ENCODE measurements at regions not wholly inside any gene's neighbourhood (a gene's known extent, or its start where the extent isn't known, plus 50 kb on each side); places are given as distances from the start of the nearest gene placed in this dataset.
"Not testable (repeated sequence)": the region's sequence is repeated elsewhere in the genome, so short reads cannot be mapped to it uniquely, and the experiment has no call there.

DNA sequence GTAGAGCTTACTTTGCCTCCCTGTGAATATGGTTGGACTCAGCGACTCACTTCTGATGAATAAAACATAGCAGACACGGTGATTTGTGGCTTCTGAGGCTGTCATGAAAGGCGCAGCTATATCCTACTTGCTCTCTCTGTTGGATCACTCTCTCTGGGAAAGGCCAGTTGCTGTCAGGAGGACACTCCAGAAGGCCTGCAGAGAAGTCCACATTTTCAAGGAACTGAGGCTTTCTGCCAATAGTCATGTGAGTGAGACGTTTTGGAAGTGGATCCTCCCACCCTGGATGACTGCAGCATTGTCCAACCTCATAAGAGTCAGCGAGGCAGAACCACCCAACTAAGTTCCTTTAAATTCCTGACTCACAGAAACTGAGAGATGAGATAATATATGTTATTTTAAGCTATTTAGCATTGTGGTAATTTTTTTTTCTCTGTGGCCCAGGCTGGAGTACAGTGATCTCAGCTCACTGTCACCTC, 156.0 kb upstream of the MAST4 start:
- no peak overlapping the region for H3K27ac ChIP-seq (ENCODE audit: low read length)
- no peaks in the 10 kb centered on the region for H3K4me1 ChIP-seq (ENCODE audit: control insufficient read depth in 1 of 2, extremely low read depth in 1 of 2, insufficient read depth in 2 of 2, low read length in 2 of 2)
- no peak for DNase-seq
- no peaks in the 10 kb centered on the region for H3K36me3 Mint-ChIP-seq
- ChIA-PET CTCF (no interaction called here), POLR2A (no interaction called here)
- no peak overlapping the region for H3K27ac Mint-ChIP-seq
- H3K9me3 Mint-ChIP-seq, result peaks cover 0 to 3% (median 0%) of the 10 kb centered on the region in 3 donors
- H3K4me3 ChIP-seq (ENCODE audit: control insufficient read depth in 1 of 2, extremely low read depth in 1 of 2, low read length in 1 of 2), result no peak overlapping the region
- H3K9me3 ChIP-seq, result no peaks in the 10 kb centered on the region
- H3K4me3 Mint-ChIP-seq, result no peak overlapping the region
- no peaks in the 10 kb centered on the region for H3K27me3 ChIP-seq (replicated peaks in 1 of 2; ENCODE audit: control insufficient read depth in 2 of 2, extremely low read depth in 1 of 2, insufficient read depth in 2 of 2, low read length in 1 of 2)
- no CpG with 5 or more reads among the region's 5 CpGs for WGBS (ENCODE audit: insufficient coverage)
- ATAC-seq (replicated peaks in 1 of 4), result no peak
- peaks cover 0 to 2% of the 10 kb centered on the region in 2 donors for H3K27me3 Mint-ChIP-seq
- no peaks in the 10 kb centered on the region for H3K36me3 ChIP-seq (ENCODE audit: control insufficient read depth in 2 of 2, extremely low read depth in 1 of 2, insufficient read depth in 1 of 2, low read length in 1 of 2)
- no peaks in the 10 kb centered on the region for H3K4me1 Mint-ChIP-seq

DNA sequence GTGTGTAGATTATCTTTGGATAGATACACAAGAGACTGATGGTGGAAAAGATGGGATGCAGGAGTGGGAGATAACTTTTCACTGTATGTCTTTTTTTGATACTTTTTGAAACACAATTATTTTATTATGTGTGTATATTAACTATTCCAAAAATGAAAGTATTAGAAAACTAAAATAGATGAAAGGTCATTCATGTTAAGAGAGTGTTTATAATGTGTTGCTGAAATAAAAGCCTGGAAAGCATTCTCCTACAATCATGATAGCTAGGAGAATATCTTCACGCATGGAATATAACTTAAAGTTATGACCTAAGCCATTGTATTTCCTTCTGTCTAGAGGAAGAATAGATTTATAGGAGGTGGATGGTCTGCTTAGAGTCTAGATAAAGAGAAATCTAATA, 154.8 kb upstream of the MAST4 start:
- H3K4me3 Mint-ChIP-seq, result no peak overlapping the region
- no peak overlapping the region for H3K27ac Mint-ChIP-seq
- H3K27me3 Mint-ChIP-seq, result peaks cover 0 to 2% of the 10 kb centered on the region in 2 donors
- H3K4me1 Mint-ChIP-seq, result no peaks in the 10 kb centered on the region
- CTCF ChIA-PET, result no interaction called here
- Histone ChIP-seq H3K27me3 (replicated peaks in 1 of 2; ENCODE audit: control insufficient read depth in 2 of 2, extremely low read depth in 1 of 2, insufficient read depth in 2 of 2, low read length in 1 of 2) (no peaks in the 10 kb centered on the region), H3K9me3 (no peaks in the 10 kb centered on the region), H3K4me1 (ENCODE audit: control insufficient read depth in 1 of 2, extremely low read depth in 1 of 2, insufficient read depth in 2 of 2, low read length in 2 of 2) (no peaks in the 10 kb centered on the region), H3K27ac (ENCODE audit: low read length) (no peak overlapping the region), H3K36me3 (ENCODE audit: control insufficient read depth in 2 of 2, extremely low read depth in 1 of 2, insufficient read depth in 1 of 2, low read length in 1 of 2) (no peaks in the 10 kb centered on the region), H3K4me3 (ENCODE audit: control insufficient read depth in 1 of 2, extremely low read depth in 1 of 2, low read length in 1 of 2) (no peak overlapping the region)
- DNase-seq, result no peak
- no peaks in the 10 kb centered on the region for H3K36me3 Mint-ChIP-seq
- ATAC-seq (replicated peaks in 1 of 4), result no peak
- POLR2A ChIA-PET, result no interaction called here
- no CpG with 5 or more reads among the region's 1 CpG for WGBS (ENCODE audit: insufficient coverage)
- H3K9me3 Mint-ChIP-seq, result peaks cover 0 to 3% (median 0%) of the 10 kb centered on the region in 3 donors

DNA sequence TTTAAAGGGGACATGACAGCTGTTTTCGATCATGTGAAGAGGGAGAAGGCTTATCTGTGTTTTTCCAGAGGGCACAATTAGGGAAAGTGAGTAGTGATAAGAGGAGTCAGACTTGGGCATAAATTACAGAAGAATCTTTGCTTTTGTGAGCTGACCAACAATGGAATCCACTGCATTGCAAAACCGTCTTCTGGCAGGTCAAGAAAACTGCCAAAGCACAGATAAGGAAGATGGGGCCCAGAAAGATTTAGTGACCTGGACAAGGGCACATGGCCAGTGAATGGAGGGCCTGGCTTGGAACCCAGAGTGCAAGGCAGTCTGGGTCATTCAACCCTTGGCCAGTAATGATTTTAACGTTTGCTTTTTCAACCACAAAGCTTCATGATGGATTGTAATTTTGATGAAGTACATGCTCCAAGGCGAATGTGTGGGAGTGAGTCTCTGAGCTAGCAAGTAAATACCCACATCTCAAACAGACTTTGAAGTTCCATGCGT, 153.2 kb upstream of the MAST4 start:
- DNase-seq (no peak), ATAC-seq (replicated peaks in 1 of 4) (no peak)
- POLR2A ChIA-PET, result no interaction called here
- Histone ChIP-seq H3K4me3 (ENCODE audit: control insufficient read depth in 1 of 2, extremely low read depth in 1 of 2, low read length in 1 of 2) (no peak overlapping the region), H3K36me3 (ENCODE audit: control insufficient read depth in 2 of 2, extremely low read depth in 1 of 2, insufficient read depth in 1 of 2, low read length in 1 of 2) (no peaks in the 10 kb centered on the region), H3K27ac (ENCODE audit: low read length) (no peak overlapping the region), H3K9me3 (no peaks in the 10 kb centered on the region), H3K27me3 (replicated peaks in 1 of 2; ENCODE audit: control insufficient read depth in 2 of 2, extremely low read depth in 1 of 2, insufficient read depth in 2 of 2, low read length in 1 of 2) (no peaks in the 10 kb centered on the region), H3K4me1 (ENCODE audit: control insufficient read depth in 1 of 2, extremely low read depth in 1 of 2, insufficient read depth in 2 of 2, low read length in 2 of 2) (no peaks in the 10 kb centered on the region)
- CTCF ChIA-PET, result interaction anchor here in 1 of 2 donors (0.5 kb wide), 1 partner anchor 151 kb away, joined by 3 read pairs; no protein-coding TSS in a partner anchor
- Mint-ChIP-seq H3K27ac (no peak overlapping the region), H3K9me3 (peaks cover 4 to 12% (median 10%) of the 10 kb centered on the region in 3 donors), H3K36me3 (no peaks in the 10 kb centered on the region), H3K4me3 (no peak overlapping the region), H3K4me1 (no peaks in the 10 kb centered on the region), H3K27me3 (peaks cover 0 to 2% of the 10 kb centered on the region in 2 donors)
- 88% methylated on average over 2 of the region's 5 CpGs for WGBS (ENCODE audit: insufficient coverage)

DNA sequence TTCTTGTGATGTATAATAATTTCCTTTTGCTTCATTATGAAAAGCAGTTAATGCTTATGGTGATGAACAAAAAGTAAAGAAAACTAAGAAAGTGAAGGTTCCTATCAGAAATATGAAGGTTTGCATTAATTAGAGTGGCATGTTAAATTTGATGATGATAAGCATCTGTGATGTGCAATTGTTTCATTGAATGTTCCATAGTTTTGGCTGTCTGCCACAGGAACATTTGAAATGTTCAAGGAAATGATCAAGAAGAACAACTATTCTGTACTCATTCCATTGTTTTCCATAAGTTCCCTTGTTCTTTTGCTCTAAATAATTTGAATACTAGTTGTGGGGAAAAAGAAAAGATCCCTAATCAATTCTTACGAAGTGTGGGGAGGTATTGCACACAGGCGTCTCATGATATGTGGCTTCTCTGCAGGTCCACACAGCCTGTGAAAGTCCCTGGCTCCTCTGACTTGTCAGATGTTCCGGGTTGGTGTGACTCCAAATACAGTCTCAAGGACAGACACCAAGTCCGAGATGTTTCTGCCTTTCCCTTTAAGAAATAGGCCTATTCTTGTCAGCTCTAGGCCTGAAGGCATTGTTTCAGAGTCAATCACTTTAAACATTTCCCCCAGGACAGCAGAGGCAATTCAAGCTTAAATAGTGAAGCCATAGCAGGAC, 152.6 kb upstream of the MAST4 start:
- no peaks in the 10 kb centered on the region for H3K36me3 Mint-ChIP-seq
- ChIA-PET CTCF (no interaction called here), POLR2A (no interaction called here)
- H3K4me3 Mint-ChIP-seq, result no peak overlapping the region
- Histone ChIP-seq H3K9me3 (no peaks in the 10 kb centered on the region), H3K4me1 (ENCODE audit: control insufficient read depth in 1 of 2, extremely low read depth in 1 of 2, insufficient read depth in 2 of 2, low read length in 2 of 2) (no peaks in the 10 kb centered on the region), H3K4me3 (ENCODE audit: control insufficient read depth in 1 of 2, extremely low read depth in 1 of 2, low read length in 1 of 2) (no peak overlapping the region), H3K36me3 (ENCODE audit: control insufficient read depth in 2 of 2, extremely low read depth in 1 of 2, insufficient read depth in 1 of 2, low read length in 1 of 2) (no peaks in the 10 kb centered on the region), H3K27me3 (replicated peaks in 1 of 2; ENCODE audit: control insufficient read depth in 2 of 2, extremely low read depth in 1 of 2, insufficient read depth in 2 of 2, low read length in 1 of 2) (no peaks in the 10 kb centered on the region), H3K27ac (ENCODE audit: low read length) (no peak overlapping the region)
- peaks cover 0 to 2% of the 10 kb centered on the region in 2 donors for H3K27me3 Mint-ChIP-seq
- DNase-seq (no peak), ATAC-seq (replicated peaks in 1 of 4) (no peak)
- peaks cover 6 to 13% (median 11%) of the 10 kb centered on the region in 3 donors for H3K9me3 Mint-ChIP-seq
- WGBS (ENCODE audit: insufficient coverage), result 81% methylated on average over 4 of the region's 4 CpGs
- no peak overlapping the region for H3K27ac Mint-ChIP-seq
- H3K4me1 Mint-ChIP-seq, result no peaks in the 10 kb centered on the region

DNA sequence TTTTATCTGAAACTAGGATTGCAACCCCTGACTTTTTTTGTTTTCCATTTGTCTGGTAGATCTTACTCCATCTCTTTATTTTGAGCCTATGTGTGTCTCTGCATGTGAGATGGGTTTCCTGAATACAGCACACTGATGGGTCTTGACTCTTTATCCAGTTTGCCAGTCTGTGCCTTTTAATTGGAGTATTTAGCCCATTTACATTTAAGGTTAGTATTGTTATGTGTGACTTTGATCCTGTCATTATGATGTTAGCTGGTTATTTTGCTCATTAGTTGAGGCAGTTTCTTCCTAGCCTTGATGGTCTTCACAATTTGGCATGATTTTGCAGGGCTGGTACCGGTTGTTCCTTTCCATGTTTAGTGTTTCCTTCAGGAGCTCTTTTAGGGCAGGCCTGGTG, 148.1 kb upstream of the MAST4 start:
- H3K36me3 ChIP-seq (ENCODE audit: control insufficient read depth in 2 of 2, extremely low read depth in 1 of 2, insufficient read depth in 1 of 2, low read length in 1 of 2); H3K27ac ChIP-seq (ENCODE audit: low read length); H3K27me3 Mint-ChIP-seq; POLR2A ChIA-PET; CTCF ChIA-PET; H3K27me3 ChIP-seq (replicated peaks in 1 of 2; ENCODE audit: control insufficient read depth in 2 of 2, extremely low read depth in 1 of 2, insufficient read depth in 2 of 2, low read length in 1 of 2); ATAC-seq (replicated peaks in 1 of 4); H3K27ac Mint-ChIP-seq; H3K4me3 Mint-ChIP-seq; DNase-seq; H3K4me3 ChIP-seq (ENCODE audit: control insufficient read depth in 1 of 2, extremely low read depth in 1 of 2, low read length in 1 of 2); H3K9me3 ChIP-seq; H3K4me1 ChIP-seq (ENCODE audit: control insufficient read depth in 1 of 2, extremely low read depth in 1 of 2, insufficient read depth in 2 of 2, low read length in 2 of 2); H3K4me1 Mint-ChIP-seq; H3K36me3 Mint-ChIP-seq: not testable (repeated sequence)
- whole genome bisulfite sequencing (ENCODE audit: insufficient coverage), result no CpG with 5 or more reads among the region's 1 CpG
- H3K9me3 Mint-ChIP-seq, result peaks cover 10 to 22% (median 15%) of the 10 kb centered on the region in 3 donors

DNA sequence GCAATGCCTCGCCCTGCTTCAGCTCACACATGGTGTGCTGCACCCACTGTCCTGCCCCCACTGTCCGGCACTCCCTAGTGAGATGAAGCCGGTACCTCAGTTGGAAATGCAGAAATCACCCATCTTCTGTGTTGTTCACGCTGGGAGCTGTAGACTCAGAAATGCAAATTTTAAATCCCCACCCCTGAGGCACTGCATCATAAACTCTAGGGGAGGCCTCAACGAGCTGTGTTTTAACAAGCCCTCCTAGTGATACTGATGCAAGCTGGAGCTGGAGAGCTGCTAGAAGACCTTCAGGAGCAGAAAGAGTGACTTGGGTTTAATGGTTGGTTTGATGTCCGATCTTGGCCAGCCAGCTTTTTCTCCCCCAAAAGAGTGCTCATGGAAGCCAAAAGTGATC, 146.0 kb upstream of the MAST4 start:
- Mint-ChIP-seq H3K27me3 (peaks cover 5 to 7% of the 10 kb centered on the region in 2 donors), H3K27ac (no peak overlapping the region), H3K36me3 (no peaks in the 10 kb centered on the region), H3K4me3 (no peak overlapping the region), H3K9me3 (peaks cover 10 to 22% (median 15%) of the 10 kb centered on the region in 3 donors), H3K4me1 (no peaks in the 10 kb centered on the region)
- no peak for ATAC-seq (replicated peaks in 1 of 4)
- H3K9me3 ChIP-seq, result no peaks in the 10 kb centered on the region
- peaks cover 0 to 3% of the 10 kb centered on the region in 2 experiments for H3K27me3 ChIP-seq (replicated peaks in 1 of 2; ENCODE audit: control insufficient read depth in 2 of 2, extremely low read depth in 1 of 2, insufficient read depth in 2 of 2, low read length in 1 of 2)
- 95% methylated on average over 4 of the region's 6 CpGs for WGBS (ENCODE audit: insufficient coverage)
- H3K4me3 ChIP-seq (ENCODE audit: control insufficient read depth in 1 of 2, extremely low read depth in 1 of 2, low read length in 1 of 2), result no peak overlapping the region
- POLR2A ChIA-PET, result no interaction called here
- H3K27ac ChIP-seq (ENCODE audit: low read length), result no peak overlapping the region
- no peaks in the 10 kb centered on the region for H3K4me1 ChIP-seq (ENCODE audit: control insufficient read depth in 1 of 2, extremely low read depth in 1 of 2, insufficient read depth in 2 of 2, low read length in 2 of 2)
- no peaks in the 10 kb centered on the region for H3K36me3 ChIP-seq (ENCODE audit: control insufficient read depth in 2 of 2, extremely low read depth in 1 of 2, insufficient read depth in 1 of 2, low read length in 1 of 2)
- DNase-seq, result no peak
- CTCF ChIA-PET, result no interaction called here
